Duodenal mucosa (tissue), 2 donors: ENCODE measurements at regions not wholly inside any gene's neighbourhood (a gene's known extent, or its start where the extent isn't known, plus 50 kb on each side); places are given as distances from the start of the nearest gene placed in this dataset.

Source experiments
- H3K27ac ChIP-seq: one replicate; pipeline ENCODE4 v1.7.0; 2013; ENCODE audit warnings: low read depth, low read length
- H3K27me3 ChIP-seq, 2 donors: one replicate each; pipeline ENCODE4 v1.7.0; 2013; ENCODE audit warnings: low read length in 2 of 2, control low read depth in 1 of 2; ENCODE audit not compliant: insufficient read depth in 2 of 2, control insufficient read depth in 1 of 2
- H3K36me3 ChIP-seq, 2 donors: one replicate each; pipeline ENCODE4 v1.7.0; 2013; ENCODE audit warnings: low read length in 2 of 2, control low read depth in 1 of 2; ENCODE audit not compliant: insufficient read depth in 2 of 2, control insufficient read depth in 1 of 2
- H3K4me1 ChIP-seq, 2 donors: one replicate each; pipeline ENCODE4 v1.7.0; 2013; ENCODE audit warnings: low read length in 2 of 2, control low read depth in 1 of 2; ENCODE audit not compliant: insufficient read depth in 2 of 2, control insufficient read depth in 1 of 2
- H3K4me3 ChIP-seq, 2 donors: one replicate each; pipeline ENCODE4 v1.7.0; 2013; ENCODE audit warnings: low read length in 2 of 2, low read depth in 1 of 2
- H3K9ac ChIP-seq, 2 donors: one replicate each; pipeline ENCODE4 v1.7.0; 2013; ENCODE audit warnings: low read length in 2 of 2, low read depth in 1 of 2
- H3K9me3 ChIP-seq, 2 donors: one replicate each; pipeline ENCODE4 v1.7.0; 2013; ENCODE audit warnings: low read length in 2 of 2, control low read depth in 1 of 2; ENCODE audit not compliant: control insufficient read depth in 1 of 2

- Histone ChIP-seq H3K4me1 (no peaks in the 10 kb centered on the region), H3K27ac (no peak overlapping the region), H3K4me3 (no peak overlapping the region), H3K36me3 (no peaks in the 10 kb centered on the region), H3K9ac (no peak overlapping the region), H3K27me3 (no peaks in the 10 kb centered on the region), H3K9me3 (no peaks in the 10 kb centered on the region)
Measured at GRCh38 chr1:184141361-184141880, 89.9 kb downstream of the TSEN15 start.

- no peaks in the 10 kb centered on the region for H3K9me3 ChIP-seq
Measured at GRCh38 chr1:184143449-184143848, 91.9 kb downstream of the TSEN15 start.

GRCh38 chr1:184145083-184145482 is 93.6 kb downstream of the TSEN15 start:
- Histone ChIP-seq H3K4me3 (no peak overlapping the region), H3K27me3 (no peaks in the 10 kb centered on the region), H3K4me1 (no peaks in the 10 kb centered on the region), H3K9me3 (no peaks in the 10 kb centered on the region), H3K27ac (no peak overlapping the region), H3K36me3 (no peaks in the 10 kb centered on the region), H3K9ac (no peak overlapping the region)

More at GRCh38 chr1:184143449-184143848, 91.9 kb downstream of the TSEN15 start:
- no peak overlapping the region for H3K9ac ChIP-seq
- no peaks in the 10 kb centered on the region for H3K36me3 ChIP-seq
- no peaks in the 10 kb centered on the region for H3K4me1 ChIP-seq
- no peak overlapping the region for H3K27ac ChIP-seq
- H3K27me3 ChIP-seq, result no peaks in the 10 kb centered on the region
- no peak overlapping the region for H3K4me3 ChIP-seq

GRCh38 chr1:184146202-184146601 is 94.7 kb downstream of the TSEN15 start:
- H3K4me3 ChIP-seq, result no peak overlapping the region
- no peaks in the 10 kb centered on the region for H3K36me3 ChIP-seq
- H3K9ac ChIP-seq, result no peak overlapping the region
- no peaks in the 10 kb centered on the region for H3K4me1 ChIP-seq
- no peaks in the 10 kb centered on the region for H3K27me3 ChIP-seq
- no peak overlapping the region for H3K27ac ChIP-seq
- no peaks in the 10 kb centered on the region for H3K9me3 ChIP-seq

GRCh38 chr1:184150776-184151531 is 99.4 kb downstream of the TSEN15 start:
- Histone ChIP-seq H3K27me3 (no peaks in the 10 kb centered on the region), H3K4me3 (no peak overlapping the region), H3K4me1 (peaks cover 0 to 11% of the 10 kb centered on the region in 2 donors), H3K9me3 (no peaks in the 10 kb centered on the region), H3K27ac (no peak overlapping the region), H3K9ac (no peak overlapping the region), H3K36me3 (no peaks in the 10 kb centered on the region)

DNA sequence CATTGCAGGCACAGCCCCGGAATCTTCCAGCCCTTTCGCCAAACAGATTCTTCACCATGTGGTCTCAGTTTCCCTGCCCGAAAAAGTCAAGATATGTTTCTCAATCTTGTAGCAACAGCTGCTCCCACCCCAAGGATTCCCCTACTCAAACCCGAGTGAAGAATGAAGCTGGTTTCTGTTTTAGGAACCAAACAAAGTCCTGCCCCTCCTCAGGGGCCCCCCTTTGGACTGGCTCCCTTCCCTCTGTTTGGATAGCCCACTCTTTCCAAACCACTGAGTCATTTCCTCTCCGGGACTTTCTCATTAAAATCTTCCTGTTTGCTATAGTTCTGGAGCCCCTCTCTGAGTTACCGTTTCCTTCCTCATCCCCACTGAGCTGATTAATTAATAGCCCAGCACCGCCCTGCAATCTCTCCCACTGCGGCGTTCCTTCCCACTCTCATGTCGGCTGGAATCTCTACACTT is 100.9 kb downstream of the TSEN15 start:
- Histone ChIP-seq H3K27ac (peak overlapping the region; percentile 34), H3K9ac (peak overlapping the region; percentile 4 to 45)

DNA sequence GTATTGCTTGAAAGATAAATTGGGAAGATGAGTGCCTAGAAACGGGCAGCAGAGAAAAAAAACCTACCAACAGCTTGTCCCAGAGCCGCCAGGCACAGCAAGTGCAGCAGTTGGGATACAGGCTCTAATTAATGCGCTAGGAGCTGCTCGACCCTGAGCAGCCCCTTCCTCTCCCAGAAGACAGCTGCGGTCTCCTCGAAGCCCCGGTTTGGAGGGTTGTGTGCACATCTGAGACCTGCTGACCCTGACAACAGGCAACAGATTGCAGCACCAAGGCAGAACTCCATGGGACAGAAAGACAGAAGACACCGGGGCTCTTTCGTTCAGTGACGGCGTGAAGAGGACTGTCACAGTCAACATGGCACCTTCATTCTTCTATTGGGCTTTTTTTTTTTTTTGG is 101.4 kb downstream of the TSEN15 start:
- no peaks in the 10 kb centered on the region for H3K9me3 ChIP-seq
- H3K4me3 ChIP-seq, result peak overlapping the region; percentile 67 to 73
- peaks cover 0 to 11% of the 10 kb centered on the region in 2 donors for H3K4me1 ChIP-seq
- H3K27me3 ChIP-seq, result no peaks in the 10 kb centered on the region
- no peaks in the 10 kb centered on the region for H3K36me3 ChIP-seq
- peak overlapping the region; percentile 34 for H3K27ac ChIP-seq
- peak overlapping the region; percentile 4 to 45 for H3K9ac ChIP-seq

More for the DNA sequence above, 100.9 kb downstream of the TSEN15 start:
- Histone ChIP-seq H3K36me3 (no peaks in the 10 kb centered on the region), H3K4me3 (peak overlapping the region; percentile 67 to 73), H3K4me1 (peaks cover 0 to 11% of the 10 kb centered on the region in 2 donors), H3K27me3 (no peaks in the 10 kb centered on the region), H3K9me3 (no peaks in the 10 kb centered on the region)

- H3K4me1 ChIP-seq, result peaks cover 0 to 11% of the 10 kb centered on the region in 2 donors
- H3K27me3 ChIP-seq, result no peaks in the 10 kb centered on the region
- no peaks in the 10 kb centered on the region for H3K36me3 ChIP-seq
- H3K9ac ChIP-seq, result no peak overlapping the region
- no peak overlapping the region for H3K27ac ChIP-seq
- H3K4me3 ChIP-seq, result no peak overlapping the region
- H3K9me3 ChIP-seq, result no peaks in the 10 kb centered on the region
Measured at GRCh38 chr1:184153731-184154130, 102.2 kb downstream of the TSEN15 start.

DNA sequence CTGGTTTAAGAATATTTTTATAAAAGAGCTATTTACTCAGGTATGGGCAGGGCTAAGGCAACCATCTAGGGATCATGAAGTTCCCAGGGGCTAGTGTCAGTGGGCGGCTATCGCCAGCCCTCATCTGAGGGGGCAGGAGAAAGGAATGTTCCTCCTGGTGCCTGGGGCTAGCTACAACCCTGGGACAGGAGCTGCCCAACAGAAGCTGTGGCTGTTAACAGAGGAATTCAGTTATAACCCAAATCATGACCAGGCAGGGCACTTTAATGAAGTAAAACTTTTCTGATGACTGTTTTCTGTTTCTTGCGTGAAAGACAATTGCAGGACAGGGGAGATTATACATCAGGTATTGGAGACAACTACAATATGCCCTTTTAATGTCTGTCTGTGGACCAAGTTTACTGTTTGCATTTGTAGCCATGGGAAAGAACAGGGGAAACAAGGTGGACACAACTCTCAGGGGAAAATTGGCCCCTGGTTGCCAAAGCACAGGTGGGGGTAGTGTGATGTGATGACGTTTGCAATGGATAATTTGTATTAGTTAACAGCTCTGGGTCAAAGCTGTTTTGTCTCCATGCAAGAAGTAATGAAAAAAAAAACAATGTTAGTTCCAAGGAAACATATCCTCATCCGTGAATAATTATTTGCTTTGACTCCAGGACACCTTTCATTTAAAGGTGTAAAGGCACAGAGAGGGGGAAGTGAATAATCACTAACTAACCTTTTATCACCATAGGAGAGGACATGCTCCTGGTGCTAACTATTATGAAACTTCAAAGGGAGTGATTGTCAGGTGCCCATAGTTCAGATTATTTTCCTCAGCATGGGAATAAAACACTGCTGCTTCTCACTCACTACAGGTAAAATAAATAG is 105.2 kb downstream of the TSEN15 start:
- Histone ChIP-seq H3K27ac (no peak overlapping the region), H3K4me3 (no peak overlapping the region), H3K9ac (no peak overlapping the region), H3K27me3 (no peaks in the 10 kb centered on the region), H3K4me1 (peaks cover 0 to 11% of the 10 kb centered on the region in 2 donors), H3K9me3 (no peaks in the 10 kb centered on the region), H3K36me3 (no peaks in the 10 kb centered on the region)

GRCh38 chr1:184157394-184157742 is 105.8 kb downstream of the TSEN15 start:
- Histone ChIP-seq H3K9ac (no peak overlapping the region), H3K4me3 (no peak overlapping the region), H3K4me1 (peaks cover 0 to 10% of the 10 kb centered on the region in 2 donors), H3K36me3 (no peaks in the 10 kb centered on the region), H3K27ac (no peak overlapping the region), H3K27me3 (no peaks in the 10 kb centered on the region), H3K9me3 (no peaks in the 10 kb centered on the region)
